ENCODE measurements at regions not wholly inside any gene's neighbourhood (a gene's known extent, or its start where the extent isn't known, plus 50 kb on each side); places are given as distances from the start of the nearest gene placed in this dataset.

- ChIA-PET POLR2A (no interaction called here), CTCF (no interaction called here)
- peaks cover 6% of the 10 kb centered on the region for H3K9me3 Mint-ChIP-seq
- TF ChIP-seq RORB (CRISPR knock-in tag; IDR thresholded peaks at IDR 0.05) (no peak), ATF2 (CRISPR knock-in tag; IDR thresholded peaks at IDR 0.05; ENCODE audit: borderline replicate concordance, low read depth) (no peak), ZNF423 (CRISPR knock-in tag; IDR thresholded peaks at IDR 0.05) (no peak), EMX1 (CRISPR knock-in tag; IDR thresholded peaks at IDR 0.05) (no peak), PRDM15 (CRISPR knock-in tag; IDR thresholded peaks at IDR 0.05) (no peak), FOXP4 (CRISPR knock-in tag; IDR thresholded peaks at IDR 0.05) (no peak)
- TF ChIP-seq, protein P1, sequence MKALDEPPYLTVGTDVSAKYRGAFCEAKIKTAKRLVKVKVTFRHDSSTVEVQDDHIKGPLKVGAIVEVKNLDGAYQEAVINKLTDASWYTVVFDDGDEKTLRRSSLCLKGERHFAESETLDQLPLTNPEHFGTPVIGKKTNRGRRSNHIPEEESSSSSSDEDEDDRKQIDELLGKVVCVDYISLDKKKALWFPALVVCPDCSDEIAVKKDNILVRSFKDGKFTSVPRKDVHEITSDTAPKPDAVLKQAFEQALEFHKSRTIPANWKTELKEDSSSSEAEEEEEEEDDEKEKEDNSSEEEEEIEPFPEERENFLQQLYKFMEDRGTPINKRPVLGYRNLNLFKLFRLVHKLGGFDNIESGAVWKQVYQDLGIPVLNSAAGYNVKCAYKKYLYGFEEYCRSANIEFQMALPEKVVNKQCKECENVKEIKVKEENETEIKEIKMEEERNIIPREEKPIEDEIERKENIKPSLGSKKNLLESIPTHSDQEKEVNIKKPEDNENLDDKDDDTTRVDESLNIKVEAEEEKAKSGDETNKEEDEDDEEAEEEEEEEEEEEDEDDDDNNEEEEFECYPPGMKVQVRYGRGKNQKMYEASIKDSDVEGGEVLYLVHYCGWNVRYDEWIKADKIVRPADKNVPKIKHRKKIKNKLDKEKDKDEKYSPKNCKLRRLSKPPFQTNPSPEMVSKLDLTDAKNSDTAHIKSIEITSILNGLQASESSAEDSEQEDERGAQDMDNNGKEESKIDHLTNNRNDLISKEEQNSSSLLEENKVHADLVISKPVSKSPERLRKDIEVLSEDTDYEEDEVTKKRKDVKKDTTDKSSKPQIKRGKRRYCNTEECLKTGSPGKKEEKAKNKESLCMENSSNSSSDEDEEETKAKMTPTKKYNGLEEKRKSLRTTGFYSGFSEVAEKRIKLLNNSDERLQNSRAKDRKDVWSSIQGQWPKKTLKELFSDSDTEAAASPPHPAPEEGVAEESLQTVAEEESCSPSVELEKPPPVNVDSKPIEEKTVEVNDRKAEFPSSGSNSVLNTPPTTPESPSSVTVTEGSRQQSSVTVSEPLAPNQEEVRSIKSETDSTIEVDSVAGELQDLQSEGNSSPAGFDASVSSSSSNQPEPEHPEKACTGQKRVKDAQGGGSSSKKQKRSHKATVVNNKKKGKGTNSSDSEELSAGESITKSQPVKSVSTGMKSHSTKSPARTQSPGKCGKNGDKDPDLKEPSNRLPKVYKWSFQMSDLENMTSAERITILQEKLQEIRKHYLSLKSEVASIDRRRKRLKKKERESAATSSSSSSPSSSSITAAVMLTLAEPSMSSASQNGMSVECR (CRISPR knock-in tag; IDR thresholded peaks at IDR 0.05; ENCODE audit: borderline replicate concordance): no peak
- TF ChIP-seq, protein P2, sequence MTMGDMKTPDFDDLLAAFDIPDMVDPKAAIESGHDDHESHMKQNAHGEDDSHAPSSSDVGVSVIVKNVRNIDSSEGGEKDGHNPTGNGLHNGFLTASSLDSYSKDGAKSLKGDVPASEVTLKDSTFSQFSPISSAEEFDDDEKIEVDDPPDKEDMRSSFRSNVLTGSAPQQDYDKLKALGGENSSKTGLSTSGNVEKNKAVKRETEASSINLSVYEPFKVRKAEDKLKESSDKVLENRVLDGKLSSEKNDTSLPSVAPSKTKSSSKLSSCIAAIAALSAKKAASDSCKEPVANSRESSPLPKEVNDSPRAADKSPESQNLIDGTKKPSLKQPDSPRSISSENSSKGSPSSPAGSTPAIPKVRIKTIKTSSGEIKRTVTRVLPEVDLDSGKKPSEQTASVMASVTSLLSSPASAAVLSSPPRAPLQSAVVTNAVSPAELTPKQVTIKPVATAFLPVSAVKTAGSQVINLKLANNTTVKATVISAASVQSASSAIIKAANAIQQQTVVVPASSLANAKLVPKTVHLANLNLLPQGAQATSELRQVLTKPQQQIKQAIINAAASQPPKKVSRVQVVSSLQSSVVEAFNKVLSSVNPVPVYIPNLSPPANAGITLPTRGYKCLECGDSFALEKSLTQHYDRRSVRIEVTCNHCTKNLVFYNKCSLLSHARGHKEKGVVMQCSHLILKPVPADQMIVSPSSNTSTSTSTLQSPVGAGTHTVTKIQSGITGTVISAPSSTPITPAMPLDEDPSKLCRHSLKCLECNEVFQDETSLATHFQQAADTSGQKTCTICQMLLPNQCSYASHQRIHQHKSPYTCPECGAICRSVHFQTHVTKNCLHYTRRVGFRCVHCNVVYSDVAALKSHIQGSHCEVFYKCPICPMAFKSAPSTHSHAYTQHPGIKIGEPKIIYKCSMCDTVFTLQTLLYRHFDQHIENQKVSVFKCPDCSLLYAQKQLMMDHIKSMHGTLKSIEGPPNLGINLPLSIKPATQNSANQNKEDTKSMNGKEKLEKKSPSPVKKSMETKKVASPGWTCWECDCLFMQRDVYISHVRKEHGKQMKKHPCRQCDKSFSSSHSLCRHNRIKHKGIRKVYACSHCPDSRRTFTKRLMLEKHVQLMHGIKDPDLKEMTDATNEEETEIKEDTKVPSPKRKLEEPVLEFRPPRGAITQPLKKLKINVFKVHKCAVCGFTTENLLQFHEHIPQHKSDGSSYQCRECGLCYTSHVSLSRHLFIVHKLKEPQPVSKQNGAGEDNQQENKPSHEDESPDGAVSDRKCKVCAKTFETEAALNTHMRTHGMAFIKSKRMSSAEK (CRISPR knock-in tag; IDR thresholded peaks at IDR 0.05; ENCODE audit: borderline replicate concordance): no peak
- TF ChIP-seq, protein P3, sequence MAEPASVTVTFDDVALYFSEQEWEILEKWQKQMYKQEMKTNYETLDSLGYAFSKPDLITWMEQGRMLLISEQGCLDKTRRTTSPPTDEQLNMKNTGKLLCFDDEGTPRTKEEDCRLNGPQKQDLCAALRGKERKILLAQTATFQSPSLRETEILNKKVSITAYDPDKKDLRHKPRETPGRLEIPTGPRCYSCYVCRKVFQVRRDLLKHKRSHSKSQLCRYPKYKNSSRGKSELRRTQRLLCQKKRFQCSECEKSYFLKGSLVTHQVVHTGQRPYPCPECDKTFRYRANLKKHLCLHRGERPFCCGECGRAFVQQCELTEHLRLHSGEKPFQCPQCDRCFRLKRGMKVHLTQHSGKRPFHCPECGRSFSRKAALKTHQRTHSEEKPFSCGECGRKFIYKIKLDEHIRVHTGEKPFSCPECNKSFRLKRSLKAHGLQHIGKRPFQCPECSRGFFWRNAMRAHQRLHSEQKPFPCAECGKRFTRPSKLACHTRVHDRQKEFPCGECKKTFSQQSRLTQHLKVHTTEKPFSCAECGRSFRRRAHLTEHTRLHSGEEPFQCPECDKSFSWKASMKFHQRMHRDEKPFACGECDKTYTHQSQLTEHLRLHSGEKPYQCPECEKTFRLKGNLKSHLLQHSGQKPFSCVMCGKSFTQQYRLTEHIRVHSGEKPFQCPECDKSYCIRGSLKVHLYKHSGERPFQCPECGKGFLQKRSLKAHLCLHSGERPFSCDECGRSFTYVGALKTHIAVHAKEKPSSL (CRISPR knock-in tag; conservative IDR thresholded peaks at IDR 0.05): no peak
- TF ChIP-seq, protein P4, sequence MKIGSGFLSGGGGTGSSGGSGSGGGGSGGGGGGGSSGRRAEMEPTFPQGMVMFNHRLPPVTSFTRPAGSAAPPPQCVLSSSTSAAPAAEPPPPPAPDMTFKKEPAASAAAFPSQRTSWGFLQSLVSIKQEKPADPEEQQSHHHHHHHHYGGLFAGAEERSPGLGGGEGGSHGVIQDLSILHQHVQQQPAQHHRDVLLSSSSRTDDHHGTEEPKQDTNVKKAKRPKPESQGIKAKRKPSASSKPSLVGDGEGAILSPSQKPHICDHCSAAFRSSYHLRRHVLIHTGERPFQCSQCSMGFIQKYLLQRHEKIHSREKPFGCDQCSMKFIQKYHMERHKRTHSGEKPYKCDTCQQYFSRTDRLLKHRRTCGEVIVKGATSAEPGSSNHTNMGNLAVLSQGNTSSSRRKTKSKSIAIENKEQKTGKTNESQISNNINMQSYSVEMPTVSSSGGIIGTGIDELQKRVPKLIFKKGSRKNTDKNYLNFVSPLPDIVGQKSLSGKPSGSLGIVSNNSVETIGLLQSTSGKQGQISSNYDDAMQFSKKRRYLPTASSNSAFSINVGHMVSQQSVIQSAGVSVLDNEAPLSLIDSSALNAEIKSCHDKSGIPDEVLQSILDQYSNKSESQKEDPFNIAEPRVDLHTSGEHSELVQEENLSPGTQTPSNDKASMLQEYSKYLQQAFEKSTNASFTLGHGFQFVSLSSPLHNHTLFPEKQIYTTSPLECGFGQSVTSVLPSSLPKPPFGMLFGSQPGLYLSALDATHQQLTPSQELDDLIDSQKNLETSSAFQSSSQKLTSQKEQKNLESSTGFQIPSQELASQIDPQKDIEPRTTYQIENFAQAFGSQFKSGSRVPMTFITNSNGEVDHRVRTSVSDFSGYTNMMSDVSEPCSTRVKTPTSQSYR (CRISPR knock-in tag; IDR thresholded peaks at IDR 0.05): no peak
- DNase-seq (ENCODE audit: low spot score) (no peak), ATAC-seq (no peak)
- no peak overlapping the region for H3K27ac Mint-ChIP-seq
- H3K36me3 Mint-ChIP-seq: no peaks in the 10 kb centered on the region
- H3K27me3 Mint-ChIP-seq (ENCODE audit: low read depth): no peaks in the 10 kb centered on the region
- H3K4me1 Mint-ChIP-seq: no peaks in the 10 kb centered on the region
- no peak overlapping the region for H3K4me3 Mint-ChIP-seq
These were observed 587.8 kb upstream of the PCDH20 start for GRCh38 chr13:62003452-62003851.
